HL-60 (cell line): ENCODE measurements at regions not wholly inside any gene's neighbourhood (a gene's known extent, or its start where the extent isn't known, plus 50 kb on each side); places are given as distances from the start of the nearest gene placed in this dataset.

Source experiments
- CTCF ChIP-seq: IDR thresholded peaks from one replicate; pipeline ENCODE4 v1.5.1; 2011; ENCODE audit warnings: low read length, control low read depth, inconsistent platforms; ENCODE audit not compliant: insufficient read depth
- GABPA ChIP-seq: IDR thresholded peaks from 2 replicates; pipeline ENCODE4 v1.6.1; 2012; ENCODE audit warnings: low read depth
- POLR2AphosphoS5 ChIP-seq: IDR thresholded peaks from 2 replicates; pipeline ENCODE4 v1.6.1; 2012; ENCODE audit warnings: low read depth
- SPI1 ChIP-seq: IDR thresholded peaks from 2 replicates; pipeline ENCODE4 v1.6.1; 2012; ENCODE audit warnings: low read depth, mild to moderate bottlenecking, borderline replicate concordance

- TF ChIP-seq CTCF = no peak
- no peak for TF ChIP-seq GABPA
- no peak for TF ChIP-seq POLR2AphosphoS5
- TF ChIP-seq SPI1 = no peak
These were observed 387.1 kb downstream of the SMOC2 start for GRCh38 chr6:168828035-168828434.
